ENCODE measurements at regions not wholly inside any gene's neighbourhood (a gene's known extent, or its start where the extent isn't known, plus 50 kb on each side); places are given as distances from the start of the nearest gene placed in this dataset.

GRCh38 chr13:56201834-56202233 is 938.9 kb upstream of the PRR20A start:
- peaks cover 0 to 2% (median 0%) of the 10 kb centered on the region in 4 experiments; a peak in 1 of 7 replicates for H3K4me1 ChIP-seq (replicated peaks in 1 of 4; ENCODE audit: control insufficient read depth in 3 of 4, insufficient read depth in 4 of 4, low read length in 3 of 4)
- H2BK5ac ChIP-seq (ENCODE audit: low read depth, low read length) = no peak overlapping the region
- H3K27ac ChIP-seq (ENCODE audit: low read depth, low read length) = no peak overlapping the region
- peak overlapping the region in 1 of 4 experiments; percentile 1; a peak in 1 of 8 replicates for H3K4me3 ChIP-seq (ENCODE audit: extremely low read depth in 1 of 4, insufficient read depth in 2 of 4, low read depth in 3 of 4, low read length in 4 of 4)
- peak overlapping the region; percentile 66 for H4K5ac ChIP-seq (ENCODE audit: insufficient read length, low read depth, low read length)
- POLR2A ChIA-PET (ENCODE audit: partially characterized antibody) = no interaction called here
- no peak overlapping the region for H3K18ac ChIP-seq (ENCODE audit: extremely low read depth, low read length)
- no peak overlapping the region for H4K8ac ChIP-seq (ENCODE audit: extremely low read depth, insufficient read depth, low read length)
- H3K14ac ChIP-seq (ENCODE audit: insufficient read length) = no peak overlapping the region
- H3K79me2 ChIP-seq (ENCODE audit: control insufficient read depth in 1 of 2, insufficient read depth in 2 of 2, low read length in 2 of 2) = no peaks in the 10 kb centered on the region
- no peaks in the 10 kb centered on the region for H3K23me2 ChIP-seq (ENCODE audit: low read depth, low read length)
- H3K23ac ChIP-seq (ENCODE audit: insufficient read length) = no peak overlapping the region
- no peak overlapping the region for H4K91ac ChIP-seq (replicated peaks; ENCODE audit: insufficient read length, low read length)
- CTCF ChIA-PET (ENCODE audit: partially characterized antibody) = no interaction called here
- H3K27me3 ChIP-seq (replicated peaks in 1 of 4; ENCODE audit: control insufficient read depth in 3 of 4, extremely low read depth in 1 of 4, insufficient read depth in 3 of 4, low read length in 3 of 4) = no peaks in the 10 kb centered on the region
- no peaks in the 10 kb centered on the region for H3K79me1 ChIP-seq (ENCODE audit: low read depth, low read length)
- H3K4me2 ChIP-seq (ENCODE audit: insufficient read depth in 1 of 2, low read depth in 2 of 2, low read length in 2 of 2) = 0 out of 4 replicates have a peak overlapping the region, but pooled peaks of 1 of the 2 experiments have one; percentile 4
- no peaks in the 10 kb centered on the region for H4K20me1 ChIP-seq (replicated peaks in 1 of 2; ENCODE audit: control insufficient read depth in 1 of 2, insufficient read depth in 2 of 2, low read length in 2 of 2)
- H2BK20ac ChIP-seq (ENCODE audit: low read length) = no peak overlapping the region
- WGBS, 2 experiments (ENCODE audit: extremely low coverage in 1 of 2, insufficient coverage in 1 of 2, insufficient read length in 1 of 2, insufficient replicate concordance in 2 of 2, low coverage in 1 of 2, low lambda C conversion rate in 2 of 2, missing lambda C conversion rate in 1 of 2) = 19 to 100% methylated on average over 1 to 2 of the region's 2 CpGs
- H3K4ac ChIP-seq (replicated peaks; ENCODE audit: insufficient read length, low read depth, low read length) = no peak overlapping the region
- DNase-seq (ENCODE audit: low read depth in 1 of 2, low spot score in 2 of 2) (no peak), FAIRE-seq (peak; percentile 76)
- no peaks in the 10 kb centered on the region for H3K36me3 ChIP-seq (ENCODE audit: control insufficient read depth in 2 of 4, insufficient read depth in 4 of 4, low read length in 3 of 4)
- no peak overlapping the region for H3K56ac ChIP-seq (replicated peaks; ENCODE audit: insufficient read length, low read depth, low read length)
- no peak overlapping the region for H2AK5ac ChIP-seq (ENCODE audit: low read depth, low read length)
- no peak overlapping the region for H2BK120ac ChIP-seq (replicated peaks; ENCODE audit: low read depth, low read length)
- H2BK15ac ChIP-seq (ENCODE audit: low read length) = no peak overlapping the region
- no peaks in the 10 kb centered on the region for H3K9me3 ChIP-seq (ENCODE audit: insufficient read depth in 2 of 2, low read depth in 1 of 2, low read length in 1 of 2)
- H2BK12ac ChIP-seq (ENCODE audit: low read depth, low read length) = no peak overlapping the region
- no peak overlapping the region for H2AFZ ChIP-seq (ENCODE audit: low read length)
- no peak overlapping the region for H3K9ac ChIP-seq (replicated peaks in 1 of 4; ENCODE audit: extremely low read depth in 1 of 4, low read depth in 3 of 4, low read length in 3 of 4)
- TF ChIP-seq CHD7 (IDR thresholded peaks at IDR 0.05; ENCODE audit: insufficient replicate concordance, low read length) = peak; percentile 30

Measured in H1 (cell line).